OCI-LY7 (cell line): ENCODE measurements at regions not wholly inside any gene's neighbourhood (a gene's known extent, or its start where the extent isn't known, plus 50 kb on each side); places are given as distances from the start of the nearest gene placed in this dataset.

Experiments
- BruUV-seq: library from RNA; stranded (reverse); fragments of 400-500 nt; replicated peaks from 2 replicates; lab custom pipeline; 2021; lab: Mats Ljungman, UMichigan
- CTCF ChIA-PET: fragments of 300-600 bp; sonication (Branson Sonifier 250); formaldehyde crosslinking; loops from one replicate; lab custom pipeline; 2022; ENCODE audit warnings: antibody characterized with exemption; ENCODE audit not compliant: unreplicated experiment; lab: Charles Lee
- POLR2A ChIA-PET: fragments of 300-600 bp; sonication (Branson Sonifier 250); formaldehyde crosslinking; loops from one replicate; lab custom pipeline; 2022; ENCODE audit warnings: antibody characterized with exemption; lab: Charles Lee
- DNase-seq: peaks from one replicate; pipeline ENCODE4 v3.0.0-alpha.2; 2015; ENCODE audit warnings: low spot score
- H2AFZ ChIP-seq: fragments of 200-600 bp; sonication (generic), shearing (Covaris generic); 2 replicates; pipeline ENCODE4 v1.6.1; 2014; ENCODE audit warnings: mild to moderate bottlenecking, antibody characterized with exemption, low read length, moderate library complexity
- H3K27ac ChIP-seq: fragments of 200-600 bp; sonication (generic); 2 replicates; pipeline ENCODE4 v1.5.1; 2014; ENCODE audit warnings: mixed run types, low read depth, mild to moderate bottlenecking, moderate library complexity, low read length, inconsistent platforms; ENCODE audit not compliant: poor library complexity, severe bottlenecking
- H3K36me3 ChIP-seq: fragments of 200-600 bp; sonication (generic); 2 replicates; pipeline ENCODE4 v1.6.1; 2014; ENCODE audit warnings: mild to moderate bottlenecking, antibody characterized with exemption, low read length, moderate library complexity, mixed read lengths; ENCODE audit not compliant: insufficient read depth
- H3K4me1 ChIP-seq: fragments of 200-600 bp; sonication (generic); 2 replicates; pipeline ENCODE4 v1.5.1; 2014; ENCODE audit warnings: mild to moderate bottlenecking, low read length; ENCODE audit not compliant: insufficient read depth, poor library complexity, severe bottlenecking
- H3K4me2 ChIP-seq: fragments of 200-600 bp; sonication (generic); 2 replicates; pipeline ENCODE4 v1.6.1; 2014; ENCODE audit warnings: mild to moderate bottlenecking, low read length
- H3K4me3 ChIP-seq: fragments of 200-600 bp; sonication (generic); 2 replicates; pipeline ENCODE4 v1.5.1; 2014; ENCODE audit warnings: mild to moderate bottlenecking, low read depth, low read length; ENCODE audit not compliant: poor library complexity, severe bottlenecking
- H3K79me2 ChIP-seq: fragments of 200-600 bp; sonication (generic); 2 replicates; pipeline ENCODE4 v1.6.1; 2016; ENCODE audit warnings: low read depth, mild to moderate bottlenecking, low read length, moderate library complexity, mixed read lengths; ENCODE audit not compliant: insufficient read depth
- H3K9me2 ChIP-seq: fragments of 200-600 bp; sonication (generic); 2 replicates; pipeline ENCODE4 v1.6.1; 2016; ENCODE audit warnings: mild to moderate bottlenecking, low read length, mixed read lengths; ENCODE audit not compliant: insufficient read depth
- H3K9me3 ChIP-seq: fragments of 200-600 bp; sonication (generic); 2 replicates; pipeline ENCODE4 v1.6.1; 2014; ENCODE audit warnings: mild to moderate bottlenecking, mixed run types, low read length, mixed read lengths
- H4K20me1 ChIP-seq: fragments of 200-600 bp; sonication (generic); 2 replicates; pipeline ENCODE4 v1.6.1; 2014; ENCODE audit warnings: mild to moderate bottlenecking, antibody characterized with exemption, low read length, moderate library complexity, mixed read lengths; ENCODE audit not compliant: insufficient read depth
- EZH2phosphoT487 ChIP-seq: fragments of 200-600 bp; sonication (generic); IDR thresholded peaks from 2 replicates; pipeline ENCODE4 v1.6.1; 2018; ENCODE audit warnings: low read depth, borderline replicate concordance, mild to moderate bottlenecking, mixed run types, antibody characterized with exemption, low read length, moderate library complexity, mixed read lengths
- intact Hi-C: fragments of 100-400 bp; cut with micrococcal nuclease; formaldehyde crosslinking; loops from one replicate; pipeline ENCODE4 v1.10.0; 2022; ENCODE audit not compliant: unreplicated experiment
- TF ChIP-seq, protein P1 (sequence below): fragments of 200-600 bp; sonication (generic); conservative IDR thresholded peaks from 2 replicates; pipeline ENCODE4 v1.5.1; 2014; ENCODE audit warnings: mild to moderate bottlenecking, antibody characterized with exemption, low read length, moderate library complexity, mixed read lengths

DNA sequence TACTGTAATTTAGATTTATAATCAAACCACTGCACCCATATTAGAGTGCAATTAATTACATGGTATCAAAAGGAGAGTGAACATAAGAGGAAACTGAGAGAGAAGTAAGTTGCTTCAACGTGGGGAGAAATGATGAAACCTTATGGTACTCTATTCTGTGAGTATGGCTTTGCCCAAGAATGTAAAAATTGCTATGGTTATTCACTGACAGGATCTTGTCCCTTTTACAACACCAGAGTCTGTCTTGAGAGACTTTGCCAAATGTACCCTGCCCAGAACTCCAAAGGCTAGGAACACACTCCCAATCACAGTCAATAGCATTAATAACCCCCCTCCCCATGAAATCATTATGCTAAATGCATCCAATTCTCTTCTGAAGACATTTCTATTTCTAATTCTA lies 974.8 kb upstream of the POU3F3 start:
- no peak overlapping the region for H3K4me3 ChIP-seq
- H3K36me3 ChIP-seq, result no peaks in the 10 kb centered on the region
- H3K79me2 ChIP-seq, result no peaks in the 10 kb centered on the region
- H3K4me2 ChIP-seq, result no peak overlapping the region
- no peaks in the 10 kb centered on the region for H4K20me1 ChIP-seq
- no TSS peak for BruUV-seq
- CTCF ChIA-PET, result no interaction called here
- TF ChIP-seq, protein P1, sequence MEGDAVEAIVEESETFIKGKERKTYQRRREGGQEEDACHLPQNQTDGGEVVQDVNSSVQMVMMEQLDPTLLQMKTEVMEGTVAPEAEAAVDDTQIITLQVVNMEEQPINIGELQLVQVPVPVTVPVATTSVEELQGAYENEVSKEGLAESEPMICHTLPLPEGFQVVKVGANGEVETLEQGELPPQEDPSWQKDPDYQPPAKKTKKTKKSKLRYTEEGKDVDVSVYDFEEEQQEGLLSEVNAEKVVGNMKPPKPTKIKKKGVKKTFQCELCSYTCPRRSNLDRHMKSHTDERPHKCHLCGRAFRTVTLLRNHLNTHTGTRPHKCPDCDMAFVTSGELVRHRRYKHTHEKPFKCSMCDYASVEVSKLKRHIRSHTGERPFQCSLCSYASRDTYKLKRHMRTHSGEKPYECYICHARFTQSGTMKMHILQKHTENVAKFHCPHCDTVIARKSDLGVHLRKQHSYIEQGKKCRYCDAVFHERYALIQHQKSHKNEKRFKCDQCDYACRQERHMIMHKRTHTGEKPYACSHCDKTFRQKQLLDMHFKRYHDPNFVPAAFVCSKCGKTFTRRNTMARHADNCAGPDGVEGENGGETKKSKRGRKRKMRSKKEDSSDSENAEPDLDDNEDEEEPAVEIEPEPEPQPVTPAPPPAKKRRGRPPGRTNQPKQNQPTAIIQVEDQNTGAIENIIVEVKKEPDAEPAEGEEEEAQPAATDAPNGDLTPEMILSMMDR, result no peak
- no peak for TF ChIP-seq EZH2phosphoT487
- H2AFZ ChIP-seq, result no peak overlapping the region
- no peak overlapping the region for H3K27ac ChIP-seq
- no peaks in the 10 kb centered on the region for H3K9me2 ChIP-seq
- POLR2A ChIA-PET, result no interaction called here
- H3K4me1 ChIP-seq, result no peaks in the 10 kb centered on the region
- H3K9me3 ChIP-seq, result no peaks in the 10 kb centered on the region
- no peak for DNase-seq
- intact Hi-C loops, result no loop called here

DNA sequence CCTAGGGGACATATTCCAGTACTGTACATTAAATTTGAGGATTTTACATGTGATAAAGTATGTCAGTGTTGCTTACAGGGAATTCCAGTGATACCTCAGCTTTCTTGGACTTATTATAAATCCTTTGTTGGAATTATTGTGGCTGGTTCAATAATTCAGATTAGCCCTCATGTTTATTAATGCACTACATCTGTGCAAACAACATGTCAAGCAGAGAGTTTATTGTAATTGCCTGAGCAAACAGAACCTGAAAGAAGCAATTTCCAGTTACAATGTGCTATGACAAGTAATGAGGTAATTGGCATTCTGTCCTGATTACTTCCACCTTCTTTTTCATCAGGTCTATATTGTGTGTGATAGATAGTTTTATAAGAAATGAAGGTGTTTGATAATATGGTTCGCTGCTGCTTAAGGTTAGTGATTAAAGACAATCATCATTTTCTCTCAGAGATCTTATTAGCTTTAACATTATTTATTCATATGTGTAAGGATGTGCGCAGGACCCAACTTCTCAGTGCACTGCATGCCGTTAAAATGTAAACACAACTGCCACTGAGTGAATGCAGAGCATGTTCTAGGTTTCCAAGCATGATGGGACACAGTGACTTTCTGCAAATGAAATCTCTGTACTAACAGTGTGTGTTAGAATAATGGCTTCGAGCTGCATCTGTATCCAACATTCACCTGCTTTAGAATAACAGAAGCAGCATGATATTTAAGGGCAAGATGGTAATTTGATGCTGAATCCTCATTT lies 973.7 kb upstream of the POU3F3 start:
- ChIA-PET CTCF (no interaction called here), POLR2A (no interaction called here)
- Histone ChIP-seq H3K4me3 (no peak overlapping the region), H3K4me2 (no peak overlapping the region), H4K20me1 (no peaks in the 10 kb centered on the region), H3K9me3 (no peaks in the 10 kb centered on the region), H3K27ac (no peak overlapping the region), H3K36me3 (no peaks in the 10 kb centered on the region), H3K9me2 (no peaks in the 10 kb centered on the region), H2AFZ (no peak overlapping the region), H3K4me1 (no peaks in the 10 kb centered on the region), H3K79me2 (no peaks in the 10 kb centered on the region)
- TF ChIP-seq EZH2phosphoT487, result no peak
- TF ChIP-seq, protein P1, result no peak
- no TSS peak for BruUV-seq
- intact Hi-C loops, result no loop called here
- DNase-seq, result no peak

DNA sequence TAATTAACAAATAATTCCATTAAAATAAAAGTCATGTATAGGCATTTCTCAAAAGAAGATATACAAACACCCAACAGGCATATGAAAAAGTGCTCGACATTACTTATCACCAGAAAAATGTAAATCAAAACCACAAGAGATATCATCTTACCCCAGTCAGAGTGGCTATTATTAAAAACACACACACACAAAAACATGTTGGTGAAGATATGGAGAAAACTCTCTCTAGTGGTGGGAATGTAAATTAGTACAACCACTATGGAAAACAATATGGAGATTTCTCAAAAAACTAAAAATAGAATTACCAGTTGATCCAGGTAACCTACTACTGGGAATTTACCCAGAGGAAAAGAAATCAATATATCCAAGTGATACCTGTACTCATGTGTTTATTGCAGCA lies 966.3 kb upstream of the POU3F3 start:
- no TSS peak for BruUV-seq
- no peak overlapping the region for H3K4me2 ChIP-seq
- H3K9me2 ChIP-seq, result no peaks in the 10 kb centered on the region
- CTCF ChIA-PET, result no interaction called here
- H2AFZ ChIP-seq, result no peak overlapping the region
- H3K9me3 ChIP-seq, result no peaks in the 10 kb centered on the region
- POLR2A ChIA-PET, result no interaction called here
- intact Hi-C loops, result no loop called here
- no peaks in the 10 kb centered on the region for H4K20me1 ChIP-seq
- H3K4me1 ChIP-seq, result no peaks in the 10 kb centered on the region
- no peak for DNase-seq
- H3K27ac ChIP-seq, result no peak overlapping the region
- no peak overlapping the region for H3K4me3 ChIP-seq
- no peaks in the 10 kb centered on the region for H3K79me2 ChIP-seq
- H3K36me3 ChIP-seq, result no peaks in the 10 kb centered on the region
- TF ChIP-seq EZH2phosphoT487, result no peak
- TF ChIP-seq, protein P1, result no peak
